IMR-90 (cell line): ENCODE measurements at regions not wholly inside any gene's neighbourhood (a gene's known extent, or its start where the extent isn't known, plus 50 kb on each side); places are given as distances from the start of the nearest gene placed in this dataset.

Source experiments
- ATAC-seq: fragments of 200-7000 bp; cut with Tn5 transposase; 2 replicates; pipeline ENCODE4 v1.9.1; 2020; ENCODE audit warnings: low read depth, mild to moderate bottlenecking, moderate library complexity
- BruUV-seq: library from RNA; stranded (reverse); fragments of 400-500 nt; replicated peaks from 2 replicates; lab custom pipeline; 2021; lab: Mats Ljungman, UMichigan
- CTCF ChIA-PET: fragments of 300-600 bp; formaldehyde crosslinking; extraction: SDS; loops from one replicate; lab custom pipeline; 2021; ENCODE audit warnings: antibody characterized with exemption; lab: Yijun Ruan, JAX
- POLR2A ChIA-PET: fragments of 300-600 bp; sonication (Branson Sonifier 250); formaldehyde crosslinking; loops from one replicate; lab custom pipeline; 2022; ENCODE audit warnings: antibody characterized with exemption; ENCODE audit not compliant: unreplicated experiment; lab: Charles Lee
- DNase-seq: peaks from one replicate; pipeline ENCODE4 v3.0.0; 2013
- H2AFZ ChIP-seq: replicated peaks from 2 replicates; pipeline ENCODE3; 2013; ENCODE audit warnings: low read length, mild to moderate bottlenecking; ENCODE audit not compliant: poor library complexity
- H2AK5ac ChIP-seq: 2 replicates; pipeline ENCODE4 v1.6.1; 2013; ENCODE audit warnings: low read depth, low read length, inconsistent platforms
- H2AK9ac ChIP-seq: replicated peaks from 2 replicates; pipeline ENCODE3; 2013; ENCODE audit warnings: mild to moderate bottlenecking, low read depth, low read length, moderate library complexity; ENCODE audit not compliant: poor library complexity
- H2BK120ac ChIP-seq: 2 replicates; pipeline ENCODE4 v1.6.1; 2013; ENCODE audit warnings: low read depth, low read length, inconsistent platforms
- H2BK15ac ChIP-seq: 3 replicates; pipeline ENCODE4 v1.6.1; 2013; ENCODE audit warnings: low read depth, low read length, inconsistent platforms
- H2BK20ac ChIP-seq: 2 replicates; pipeline ENCODE4 v1.6.1; 2013; ENCODE audit warnings: low read depth, mild to moderate bottlenecking, inconsistent platforms, low read length, moderate library complexity
- H2BK5ac ChIP-seq: 2 replicates; pipeline ENCODE4 v1.6.1; 2013; ENCODE audit warnings: mild to moderate bottlenecking, low read depth, low read length, inconsistent platforms; ENCODE audit not compliant: poor library complexity, severe bottlenecking
- H3K14ac ChIP-seq: replicated peaks from 2 replicates; pipeline ENCODE4 v1.6.1; 2013; ENCODE audit warnings: low read depth, low read length, inconsistent platforms
- H3K18ac ChIP-seq: 2 replicates; pipeline ENCODE4 v1.6.1; 2013; ENCODE audit warnings: low read depth, low read length, control low read depth
- H3K23ac ChIP-seq: 2 replicates; pipeline ENCODE4 v1.6.1; 2013; ENCODE audit warnings: low read depth, low read length, inconsistent platforms
- H3K27ac ChIP-seq: 2 replicates; pipeline ENCODE4 v1.5.1; 2013; ENCODE audit warnings: mild to moderate bottlenecking, control low read depth, low read length; ENCODE audit not compliant: insufficient read depth
- H3K27me3 ChIP-seq: 2 replicates; pipeline ENCODE4 v1.6.1; 2013; ENCODE audit warnings: low read length; ENCODE audit not compliant: control insufficient read depth, insufficient read depth
- H3K36me3 ChIP-seq: 2 replicates; pipeline ENCODE4 v1.6.1; 2013; ENCODE audit warnings: low read length, mixed read lengths; ENCODE audit not compliant: control insufficient read depth, insufficient read depth
- H3K4ac ChIP-seq: 2 replicates; pipeline ENCODE4 v1.6.1; 2013; ENCODE audit warnings: low read depth, low read length, inconsistent platforms
- H3K4me1 ChIP-seq: 2 replicates; pipeline ENCODE4 v1.6.1; 2013; ENCODE audit warnings: low read length, mixed read lengths; ENCODE audit not compliant: control insufficient read depth, insufficient read depth
- H3K4me2 ChIP-seq: 2 replicates; pipeline ENCODE4 v1.6.1; 2013; ENCODE audit warnings: low read depth, mild to moderate bottlenecking, control low read depth, low read length, moderate library complexity
- H3K4me3 ChIP-seq: 2 replicates; pipeline ENCODE4 v1.5.1; 2013; ENCODE audit warnings: low read depth, mild to moderate bottlenecking, control low read depth, low read length, moderate library complexity; ENCODE audit not compliant: insufficient read depth
- H3K56ac ChIP-seq: 2 replicates; pipeline ENCODE4 v1.6.1; 2013; ENCODE audit warnings: low read length, inconsistent platforms; ENCODE audit not compliant: insufficient read depth; ENCODE audit errors: extremely low read depth
- H3K79me1 ChIP-seq, 2 experiments: 2 replicates each; pipeline ENCODE4 v1.6.1; 2013; ENCODE audit warnings: low read length in 2 of 2, inconsistent platforms in 1 of 2, low read depth in 1 of 2
- H3K9ac ChIP-seq: 2 replicates; pipeline ENCODE4 v1.6.1; 2013; ENCODE audit warnings: low read depth, low read length, control low read depth
- H3K9me1 ChIP-seq: 2 replicates; pipeline ENCODE4 v1.6.1; 2013; ENCODE audit warnings: low read length, inconsistent platforms; ENCODE audit not compliant: insufficient read depth
- H3K9me3 ChIP-seq: 2 replicates; pipeline ENCODE4 v1.6.1; 2013; ENCODE audit warnings: low read length; ENCODE audit not compliant: control insufficient read depth, insufficient read depth
- H4K20me1 ChIP-seq: 2 replicates; pipeline ENCODE4 v1.6.1; 2013; ENCODE audit warnings: low read length, inconsistent platforms; ENCODE audit not compliant: insufficient read depth
- H4K5ac ChIP-seq: 2 replicates; pipeline ENCODE4 v1.6.1; 2013; ENCODE audit warnings: mild to moderate bottlenecking, low read depth, low read length, control low read depth
- H4K8ac ChIP-seq, 2 experiments: 2 replicates each; pipeline ENCODE4 v1.6.1; 2013; ENCODE audit warnings: low read depth in 2 of 2, low read length in 2 of 2, control low read depth in 1 of 2, inconsistent platforms in 1 of 2
- H4K91ac ChIP-seq: 2 replicates; pipeline ENCODE4 v1.6.1; 2013; ENCODE audit warnings: low read depth, low read length, inconsistent platforms; ENCODE audit not compliant: insufficient read depth
- BHLHE40 ChIP-seq: fragments of 150-350 bp; IDR thresholded peaks from 2 replicates; pipeline ENCODE4 v1.6.1; 2016; ENCODE audit warnings: mild to moderate bottlenecking, low read depth, low read length
- CEBPB ChIP-seq: IDR thresholded peaks from 2 replicates; pipeline ENCODE4 v1.6.1; 2012; ENCODE audit warnings: low read depth, low read length, improper control_type of control experiment
- CHD1 ChIP-seq: IDR thresholded peaks from 2 replicates; pipeline ENCODE4 v1.6.1; 2012; ENCODE audit warnings: low read depth, low read length, improper control_type of control experiment
- CTCF ChIP-seq: conservative IDR thresholded peaks from 2 replicates; pipeline ENCODE4 v1.5.1; 2012; ENCODE audit warnings: mild to moderate bottlenecking, low read depth, low read length, improper control_type of control experiment
- ELK1 ChIP-seq: fragments of 150-350 bp; IDR thresholded peaks from 2 replicates; pipeline ENCODE4 v1.6.1; 2016; ENCODE audit warnings: low read depth, mild to moderate bottlenecking, low read length, moderate library complexity, borderline replicate concordance
- FOS ChIP-seq: fragments of 150-350 bp; IDR thresholded peaks from 2 replicates; pipeline ENCODE4 v1.6.1; 2016; ENCODE audit warnings: low read depth, low read length
- MAFK ChIP-seq: IDR thresholded peaks from 2 replicates; pipeline ENCODE4 v1.6.1; 2012; ENCODE audit warnings: low read depth, low read length, improper control_type of control experiment
- MAZ ChIP-seq: IDR thresholded peaks from 2 replicates; pipeline ENCODE4 v1.6.1; 2012; ENCODE audit warnings: low read depth, mild to moderate bottlenecking, low read length, improper control_type of control experiment, moderate library complexity, borderline replicate concordance
- MXI1 ChIP-seq: IDR thresholded peaks from 2 replicates; pipeline ENCODE4 v1.6.1; 2012; ENCODE audit warnings: low read depth, mild to moderate bottlenecking, low read length, moderate library complexity, borderline replicate concordance
- NFE2L2 ChIP-seq: fragments of 150-350 bp; IDR thresholded peaks from 2 replicates; pipeline ENCODE4 v1.6.1; 2016; ENCODE audit warnings: low read depth, mild to moderate bottlenecking, low read length
- POLR2A ChIP-seq: IDR thresholded peaks from 2 replicates; pipeline ENCODE4 v1.6.1; 2012; ENCODE audit warnings: mild to moderate bottlenecking, low read depth, low read length
- RAD21 ChIP-seq: IDR thresholded peaks from 2 replicates; pipeline ENCODE4 v1.6.1; 2012; ENCODE audit warnings: low read length, improper control_type of control experiment
- RCOR1 ChIP-seq: IDR thresholded peaks from 2 replicates; pipeline ENCODE4 v1.6.1; 2012; ENCODE audit warnings: mild to moderate bottlenecking, low read length, improper control_type of control experiment; ENCODE audit not compliant: insufficient replicate concordance
- RFX5 ChIP-seq: IDR thresholded peaks from 2 replicates; pipeline ENCODE4 v1.8.0; 2012; ENCODE audit warnings: low read depth, mild to moderate bottlenecking, low read length, moderate library complexity
- SMC3 ChIP-seq: fragments of 150-350 bp; IDR thresholded peaks from 2 replicates; pipeline ENCODE4 v1.6.1; 2016; ENCODE audit warnings: low read depth, mild to moderate bottlenecking, antibody characterized with exemption, low read length, moderate library complexity
- USF2 ChIP-seq: fragments of 150-350 bp; IDR thresholded peaks from 2 replicates; pipeline ENCODE4 v1.6.1; 2017; ENCODE audit warnings: mild to moderate bottlenecking, antibody characterized with exemption, low read length, low read depth
- WGBS, 2 experiments: methylation state at CpG; one replicate each; pipeline versions ENCODE4 v1.1.5 to v1.1.7; 2013; ENCODE audit warnings: missing lambda C conversion rate in 2 of 2; ENCODE audit not compliant: insufficient read length in 1 of 2; ENCODE audit errors: extremely low coverage in 2 of 2; 5-methylcytosine and 5-hydroxymethylcytosine counted together
- dilution Hi-C: fragments of 300-500 bp; cut with HindIII; formaldehyde crosslinking; loops from one replicate; pipeline ENCODE4 v1.14.3; 2018; ENCODE audit warnings: low sequenced_read_pairs; ENCODE audit not compliant: unreplicated experiment
- in situ Hi-C: fragments of 300-500 bp; cut with MboI; formaldehyde crosslinking; loops from 3 replicates; pipeline ENCODE4 v1.14.3; 2019; ENCODE audit warnings: low sequenced_read_pairs, inconsistent platforms, mixed read lengths
- intact Hi-C: fragments of 100-400 bp; cut with micrococcal nuclease; formaldehyde crosslinking; loops from 2 replicates; pipeline ENCODE4 v1.10.0; 2022

GRCh38 chr1:86649618-86650017 lies 54.8 kb upstream of the SH3GLB1 start:
- no TSS peak for BruUV-seq
- Histone ChIP-seq H3K9ac (no peak overlapping the region), H3K9me3 (no peaks in the 10 kb centered on the region), H4K20me1 (no peaks in the 10 kb centered on the region), H3K79me1 (no peaks in the 10 kb centered on the region), H2BK20ac (no peak overlapping the region), H3K36me3 (no peaks in the 10 kb centered on the region), H2BK5ac (no peak overlapping the region), H2AK5ac (no peak overlapping the region), H2BK15ac (no peak overlapping the region), H3K23ac (no peak overlapping the region), H3K56ac (no peak overlapping the region), H3K4me2 (no peak overlapping the region), H3K4me3 (no peak overlapping the region), H4K91ac (no peak overlapping the region), H3K27me3 (no peaks in the 10 kb centered on the region), H3K4me1 (no peaks in the 10 kb centered on the region), H3K14ac (no peak overlapping the region), H2AFZ (no peak overlapping the region), H4K8ac (no peak overlapping the region), H4K5ac (no peak overlapping the region), H2BK120ac (no peak overlapping the region), H3K18ac (no peak overlapping the region), H2AK9ac (no peak overlapping the region), H3K9me1 (no peaks in the 10 kb centered on the region), H3K4ac (no peak overlapping the region), H3K27ac (no peak overlapping the region)
- ChIA-PET POLR2A (no interaction called here), CTCF (interaction anchor here (0.6 kb wide), 1 partner anchor 25 kb away, joined by 3 read pairs; no protein-coding TSS in a partner anchor)
- no peak for ATAC-seq
- no peak for DNase-seq
- TF ChIP-seq CEBPB (no peak), MAFK (no peak), RAD21 (no peak), POLR2A (no peak), ELK1 (no peak), SMC3 (no peak), CHD1 (no peak), NFE2L2 (no peak), CTCF (no peak), FOS (no peak), RFX5 (no peak), USF2 (no peak), BHLHE40 (no peak), RCOR1 (no peak), MAZ (no peak), MXI1 (no peak)
- no CpG with 5 or more reads among the region's 14 CpGs for whole genome bisulfite sequencing, 2 experiments
- intact Hi-C loops (no loop called here), dilution Hi-C loops (no loop called here), in situ Hi-C loops (no loop called here)
